ENCODE measurements at regions not wholly inside any gene's neighbourhood (a gene's known extent, or its start where the extent isn't known, plus 50 kb on each side); places are given as distances from the start of the nearest gene placed in this dataset.

DNA sequence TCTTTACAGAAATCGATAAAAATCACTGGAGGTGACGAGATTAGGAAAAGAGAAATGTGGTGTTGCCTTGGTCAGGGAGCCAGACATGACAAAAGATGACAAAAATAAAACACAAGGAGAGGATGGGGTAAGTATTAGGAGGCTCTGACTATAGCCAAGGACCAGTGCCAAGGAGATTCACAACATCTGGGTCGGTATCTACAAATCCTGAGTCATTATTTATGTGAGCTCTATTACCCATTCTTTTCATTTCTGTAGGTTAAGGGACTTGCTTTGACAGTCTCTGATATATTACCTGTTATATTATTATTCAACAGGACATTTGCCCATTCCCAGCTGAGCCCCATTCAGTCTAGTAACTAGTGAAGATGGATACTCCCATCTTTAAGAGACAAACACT, 120.8 kb downstream of the TYW3 start:
- intact Hi-C loops (cut with micrococcal nuclease; ENCODE audit: unreplicated experiment) (no loop called here), in situ Hi-C loops (cut with HindIII; ENCODE audit: extremely low pct_ligation_motif_present, low pct_unique_long_range_greater_than_20kb) (no loop called here)
- no peak overlapping the region for H3K27ac ChIP-seq (ENCODE audit: extremely low read length, insufficient read depth, low read length)
- DNase-seq (ENCODE audit: low spot score) (no peak), FAIRE-seq (no peak), ATAC-seq (no peak)
- no peak overlapping the region for H3K4me3 ChIP-seq (replicated peaks in 1 of 3; ENCODE audit: insufficient read depth in 1 of 3, low read depth in 2 of 3, low read length in 3 of 3)
- H3K79me2 ChIP-seq (ENCODE audit: insufficient read depth, low read length): no peaks in the 10 kb centered on the region
- CTCF ChIA-PET (ENCODE audit: low intra/inter-chr PET ratio, low total read pairs): no interaction called here
- TF ChIP-seq MTA1 (CRISPR knock-in tag; IDR thresholded peaks at IDR 0.05; ENCODE audit: borderline replicate concordance): no peak
- TF ChIP-seq ZNF780A (CRISPR knock-in tag; IDR thresholded peaks at IDR 0.05): no peak
- no peak for TF ChIP-seq EEA1 (CRISPR knock-in tag; IDR thresholded peaks at IDR 0.05; ENCODE audit: borderline replicate concordance)
- TF ChIP-seq KLF6 (CRISPR knock-in tag; IDR thresholded peaks at IDR 0.05): no peak
- no peak for TF ChIP-seq HMGA1 (CRISPR knock-in tag; conservative IDR thresholded peaks at IDR 0.05)
- TF ChIP-seq, protein P1, sequence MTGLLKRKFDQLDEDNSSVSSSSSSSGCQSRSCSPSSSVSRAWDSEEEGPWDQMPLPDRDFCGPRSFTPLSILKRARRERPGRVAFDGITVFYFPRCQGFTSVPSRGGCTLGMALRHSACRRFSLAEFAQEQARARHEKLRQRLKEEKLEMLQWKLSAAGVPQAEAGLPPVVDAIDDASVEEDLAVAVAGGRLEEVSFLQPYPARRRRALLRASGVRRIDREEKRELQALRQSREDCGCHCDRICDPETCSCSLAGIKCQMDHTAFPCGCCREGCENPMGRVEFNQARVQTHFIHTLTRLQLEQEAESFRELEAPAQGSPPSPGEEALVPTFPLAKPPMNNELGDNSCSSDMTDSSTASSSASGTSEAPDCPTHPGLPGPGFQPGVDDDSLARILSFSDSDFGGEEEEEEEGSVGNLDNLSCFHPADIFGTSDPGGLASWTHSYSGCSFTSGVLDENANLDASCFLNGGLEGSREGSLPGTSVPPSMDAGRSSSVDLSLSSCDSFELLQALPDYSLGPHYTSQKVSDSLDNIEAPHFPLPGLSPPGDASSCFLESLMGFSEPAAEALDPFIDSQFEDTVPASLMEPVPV (CRISPR knock-in tag; IDR thresholded peaks at IDR 0.05): no peak
- TF ChIP-seq SIX4 (CRISPR knock-in tag; IDR thresholded peaks at IDR 0.05): no peak
- no peak for TF ChIP-seq RBM39 (IDR thresholded peaks at IDR 0.05; ENCODE audit: low read depth, low read length, poor library complexity, severe bottlenecking)
- no peak for TF ChIP-seq RBM22 (optimal IDR thresholded peaks at IDR 0.05; ENCODE audit: low read length)
- TF ChIP-seq SAFB2 (CRISPR knock-in tag; IDR thresholded peaks at IDR 0.05; ENCODE audit: borderline replicate concordance, low read depth): no peak
- TF ChIP-seq NFE2L1 (CRISPR knock-in tag; IDR thresholded peaks at IDR 0.05; ENCODE audit: borderline replicate concordance): no peak
- TF ChIP-seq KLF11 (CRISPR knock-in tag; IDR thresholded peaks at IDR 0.05): no peak
- no peak for TF ChIP-seq MATR3 (CRISPR knock-in tag; IDR thresholded peaks at IDR 0.05)
- no peak for TF ChIP-seq ATRX (CRISPR knock-in tag; IDR thresholded peaks at IDR 0.05; ENCODE audit: borderline replicate concordance)
- TF ChIP-seq KDM6A (CRISPR knock-in tag; IDR thresholded peaks at IDR 0.05; ENCODE audit: low read depth): no peak
- TF ChIP-seq SMARCC2 (IDR thresholded peaks at IDR 0.05): no peak
- no peak for TF ChIP-seq RCOR2 (CRISPR knock-in tag; IDR thresholded peaks at IDR 0.05)
- no TSS peak for BruUV-seq (replicated peaks)
- no peak overlapping the region for H3K4me2 ChIP-seq (ENCODE audit: low read depth, low read length)
- no peaks in the 10 kb centered on the region for H3K4me1 ChIP-seq (ENCODE audit: insufficient read depth, low read length)
- no peaks in the 10 kb centered on the region for H3K36me3 ChIP-seq (replicated peaks in 1 of 2; ENCODE audit: control insufficient read depth in 1 of 2, insufficient read depth in 2 of 2, low read length in 2 of 2)
- 0% methylated on average over 3 of the region's 3 CpGs for WGBS (ENCODE audit: low lambda C conversion rate)
- H3K9ac ChIP-seq (ENCODE audit: insufficient read depth, low read depth, low read length): no peak overlapping the region
- no peaks in the 10 kb centered on the region for H3K27me3 ChIP-seq (ENCODE audit: control insufficient read depth in 1 of 2, insufficient read depth in 2 of 2, low read length in 2 of 2)
- H2AFZ ChIP-seq (ENCODE audit: low read length): no peak overlapping the region
- no peaks in the 10 kb centered on the region for H3K9me3 ChIP-seq (ENCODE audit: low read length)
- POLR2A ChIA-PET: no interaction called here
- H4K20me1 ChIP-seq (ENCODE audit: insufficient read depth, low read length): no peaks in the 10 kb centered on the region
